ENCODE measurements at regions not wholly inside any gene's neighbourhood (a gene's known extent, or its start where the extent isn't known, plus 50 kb on each side); places are given as distances from the start of the nearest gene placed in this dataset.

DNA sequence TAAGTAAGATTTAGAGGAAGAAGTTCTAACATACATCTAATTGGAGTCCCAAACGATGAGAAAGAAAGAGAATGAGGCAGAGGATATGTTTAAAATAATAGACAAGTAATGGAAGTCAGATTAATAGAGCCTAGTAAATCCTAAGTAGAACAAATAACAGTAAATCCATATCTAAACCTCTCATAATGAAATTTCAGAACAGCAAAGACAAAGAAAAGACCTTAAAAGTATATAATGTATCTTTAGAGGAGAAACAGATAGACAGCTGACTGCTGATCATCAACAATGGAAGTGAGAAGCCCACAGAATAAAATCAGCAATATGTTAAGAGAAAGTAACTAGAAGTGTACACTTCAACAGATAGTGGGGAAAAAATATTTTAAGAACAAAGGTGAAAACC lies 536.2 kb upstream of the ZFHX3 start (continued):
- TF ChIP-seq, protein P1, sequence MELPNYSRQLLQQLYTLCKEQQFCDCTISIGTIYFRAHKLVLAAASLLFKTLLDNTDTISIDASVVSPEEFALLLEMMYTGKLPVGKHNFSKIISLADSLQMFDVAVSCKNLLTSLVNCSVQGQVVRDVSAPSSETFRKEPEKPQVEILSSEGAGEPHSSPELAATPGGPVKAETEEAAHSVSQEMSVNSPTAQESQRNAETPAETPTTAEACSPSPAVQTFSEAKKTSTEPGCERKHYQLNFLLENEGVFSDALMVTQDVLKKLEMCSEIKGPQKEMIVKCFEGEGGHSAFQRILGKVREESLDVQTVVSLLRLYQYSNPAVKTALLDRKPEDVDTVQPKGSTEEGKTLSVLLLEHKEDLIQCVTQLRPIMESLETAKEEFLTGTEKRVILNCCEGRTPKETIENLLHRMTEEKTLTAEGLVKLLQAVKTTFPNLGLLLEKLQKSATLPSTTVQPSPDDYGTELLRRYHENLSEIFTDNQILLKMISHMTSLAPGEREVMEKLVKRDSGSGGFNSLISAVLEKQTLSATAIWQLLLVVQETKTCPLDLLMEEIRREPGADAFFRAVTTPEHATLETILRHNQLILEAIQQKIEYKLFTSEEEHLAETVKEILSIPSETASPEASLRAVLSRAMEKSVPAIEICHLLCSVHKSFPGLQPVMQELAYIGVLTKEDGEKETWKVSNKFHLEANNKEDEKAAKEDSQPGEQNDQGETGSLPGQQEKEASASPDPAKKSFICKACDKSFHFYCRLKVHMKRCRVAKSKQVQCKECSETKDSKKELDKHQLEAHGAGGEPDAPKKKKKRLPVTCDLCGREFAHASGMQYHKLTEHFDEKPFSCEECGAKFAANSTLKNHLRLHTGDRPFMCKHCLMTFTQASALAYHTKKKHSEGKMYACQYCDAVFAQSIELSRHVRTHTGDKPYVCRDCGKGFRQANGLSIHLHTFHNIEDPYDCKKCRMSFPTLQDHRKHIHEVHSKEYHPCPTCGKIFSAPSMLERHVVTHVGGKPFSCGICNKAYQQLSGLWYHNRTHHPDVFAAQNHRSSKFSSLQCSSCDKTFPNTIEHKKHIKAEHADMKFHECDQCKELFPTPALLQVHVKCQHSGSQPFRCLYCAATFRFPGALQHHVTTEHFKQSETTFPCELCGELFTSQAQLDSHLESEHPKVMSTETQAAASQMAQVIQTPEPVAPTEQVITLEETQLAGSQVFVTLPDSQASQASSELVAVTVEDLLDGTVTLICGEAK (IDR thresholded peaks at IDR 0.05; ENCODE audit: borderline replicate concordance): no peak
- TF ChIP-seq CBX3 (IDR thresholded peaks at IDR 0.05; ENCODE audit: borderline replicate concordance, low read depth) (no peak), SUPT20H (IDR thresholded peaks at IDR 0.05; ENCODE audit: borderline replicate concordance, control insufficient read depth, low read depth, low read length) (no peak), TCF3 (IDR thresholded peaks at IDR 0.05; ENCODE audit: borderline replicate concordance, insufficient read depth, low read depth, low read length) (no peak), RBBP5 (conservative IDR thresholded peaks at IDR 0.05) (no peak)
- TF ChIP-seq, protein P2, sequence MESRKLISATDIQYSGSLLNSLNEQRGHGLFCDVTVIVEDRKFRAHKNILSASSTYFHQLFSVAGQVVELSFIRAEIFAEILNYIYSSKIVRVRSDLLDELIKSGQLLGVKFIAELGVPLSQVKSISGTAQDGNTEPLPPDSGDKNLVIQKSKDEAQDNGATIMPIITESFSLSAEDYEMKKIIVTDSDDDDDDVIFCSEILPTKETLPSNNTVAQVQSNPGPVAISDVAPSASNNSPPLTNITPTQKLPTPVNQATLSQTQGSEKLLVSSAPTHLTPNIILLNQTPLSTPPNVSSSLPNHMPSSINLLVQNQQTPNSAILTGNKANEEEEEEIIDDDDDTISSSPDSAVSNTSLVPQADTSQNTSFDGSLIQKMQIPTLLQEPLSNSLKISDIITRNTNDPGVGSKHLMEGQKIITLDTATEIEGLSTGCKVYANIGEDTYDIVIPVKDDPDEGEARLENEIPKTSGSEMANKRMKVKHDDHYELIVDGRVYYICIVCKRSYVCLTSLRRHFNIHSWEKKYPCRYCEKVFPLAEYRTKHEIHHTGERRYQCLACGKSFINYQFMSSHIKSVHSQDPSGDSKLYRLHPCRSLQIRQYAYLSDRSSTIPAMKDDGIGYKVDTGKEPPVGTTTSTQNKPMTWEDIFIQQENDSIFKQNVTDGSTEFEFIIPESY (IDR thresholded peaks at IDR 0.05): no peak
- TF ChIP-seq, protein P3, sequence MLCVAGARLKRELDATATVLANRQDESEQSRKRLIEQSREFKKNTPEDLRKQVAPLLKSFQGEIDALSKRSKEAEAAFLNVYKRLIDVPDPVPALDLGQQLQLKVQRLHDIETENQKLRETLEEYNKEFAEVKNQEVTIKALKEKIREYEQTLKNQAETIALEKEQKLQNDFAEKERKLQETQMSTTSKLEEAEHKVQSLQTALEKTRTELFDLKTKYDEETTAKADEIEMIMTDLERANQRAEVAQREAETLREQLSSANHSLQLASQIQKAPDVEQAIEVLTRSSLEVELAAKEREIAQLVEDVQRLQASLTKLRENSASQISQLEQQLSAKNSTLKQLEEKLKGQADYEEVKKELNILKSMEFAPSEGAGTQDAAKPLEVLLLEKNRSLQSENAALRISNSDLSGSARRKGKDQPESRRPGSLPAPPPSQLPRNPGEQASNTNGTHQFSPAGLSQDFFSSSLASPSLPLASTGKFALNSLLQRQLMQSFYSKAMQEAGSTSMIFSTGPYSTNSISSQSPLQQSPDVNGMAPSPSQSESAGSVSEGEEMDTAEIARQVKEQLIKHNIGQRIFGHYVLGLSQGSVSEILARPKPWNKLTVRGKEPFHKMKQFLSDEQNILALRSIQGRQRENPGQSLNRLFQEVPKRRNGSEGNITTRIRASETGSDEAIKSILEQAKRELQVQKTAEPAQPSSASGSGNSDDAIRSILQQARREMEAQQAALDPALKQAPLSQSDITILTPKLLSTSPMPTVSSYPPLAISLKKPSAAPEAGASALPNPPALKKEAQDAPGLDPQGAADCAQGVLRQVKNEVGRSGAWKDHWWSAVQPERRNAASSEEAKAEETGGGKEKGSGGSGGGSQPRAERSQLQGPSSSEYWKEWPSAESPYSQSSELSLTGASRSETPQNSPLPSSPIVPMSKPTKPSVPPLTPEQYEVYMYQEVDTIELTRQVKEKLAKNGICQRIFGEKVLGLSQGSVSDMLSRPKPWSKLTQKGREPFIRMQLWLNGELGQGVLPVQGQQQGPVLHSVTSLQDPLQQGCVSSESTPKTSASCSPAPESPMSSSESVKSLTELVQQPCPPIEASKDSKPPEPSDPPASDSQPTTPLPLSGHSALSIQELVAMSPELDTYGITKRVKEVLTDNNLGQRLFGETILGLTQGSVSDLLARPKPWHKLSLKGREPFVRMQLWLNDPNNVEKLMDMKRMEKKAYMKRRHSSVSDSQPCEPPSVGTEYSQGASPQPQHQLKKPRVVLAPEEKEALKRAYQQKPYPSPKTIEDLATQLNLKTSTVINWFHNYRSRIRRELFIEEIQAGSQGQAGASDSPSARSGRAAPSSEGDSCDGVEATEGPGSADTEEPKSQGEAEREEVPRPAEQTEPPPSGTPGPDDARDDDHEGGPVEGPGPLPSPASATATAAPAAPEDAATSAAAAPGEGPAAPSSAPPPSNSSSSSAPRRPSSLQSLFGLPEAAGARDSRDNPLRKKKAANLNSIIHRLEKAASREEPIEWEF (IDR thresholded peaks at IDR 0.05; ENCODE audit: insufficient replicate concordance, low read depth, low read length): no peak
